ENCODE measurements at regions not wholly inside any gene's neighbourhood (a gene's known extent, or its start where the extent isn't known, plus 50 kb on each side); places are given as distances from the start of the nearest gene placed in this dataset.

DNA sequence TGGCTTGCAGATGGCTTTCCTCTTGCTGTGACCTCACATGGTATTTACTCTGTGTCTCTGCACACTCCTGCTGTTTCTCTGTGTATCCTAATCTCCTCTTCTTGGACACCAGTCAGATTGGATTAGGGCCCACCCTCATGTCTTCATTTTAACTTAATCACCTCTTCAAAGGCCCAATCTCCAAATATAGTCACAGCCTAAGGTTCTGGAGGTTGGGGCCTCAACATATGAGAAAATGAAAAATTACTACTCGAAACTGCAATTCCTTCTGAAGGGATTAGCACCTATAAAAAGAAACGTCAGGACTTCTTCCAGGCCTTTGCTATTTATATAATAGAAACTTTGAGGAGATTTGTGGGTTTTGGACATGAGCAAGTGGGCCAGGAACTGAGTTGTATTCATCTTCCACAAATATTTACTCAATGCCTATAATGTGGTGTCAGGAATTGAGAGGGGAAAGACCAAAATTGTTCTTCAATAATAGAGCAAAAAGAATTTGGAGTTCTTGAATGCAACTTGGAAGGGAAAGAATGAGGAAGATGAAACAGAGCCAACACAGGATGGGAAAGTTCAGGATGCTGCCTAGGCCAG is 270.0 kb upstream of the FN1 start:
- no peak for ATAC-seq
- H3K4me3 Mint-ChIP-seq: no peak overlapping the region

DNA sequence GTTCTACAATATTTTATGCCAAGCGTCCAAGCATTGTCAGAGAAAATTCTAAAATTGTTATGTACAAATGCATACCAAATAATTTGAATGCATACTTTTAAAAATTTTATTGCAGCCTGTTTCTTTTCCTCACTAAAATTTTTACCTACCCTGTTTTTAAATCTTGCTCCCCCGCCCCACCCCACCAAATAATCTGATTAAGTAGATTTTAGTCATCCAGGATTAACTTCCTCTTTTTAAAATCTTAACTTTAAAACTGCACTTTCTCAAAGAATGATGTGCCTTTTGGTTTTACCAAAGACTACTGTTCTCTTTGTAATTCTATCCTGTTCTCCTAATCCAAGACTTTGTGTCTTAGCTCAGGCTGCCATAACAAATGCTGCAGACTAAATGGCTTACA is 269.4 kb upstream of the FN1 start:
- no peak overlapping the region for H3K4me3 Mint-ChIP-seq
- no peaks in the 10 kb centered on the region for H3K36me3 Mint-ChIP-seq
- peaks cover 5% of the 10 kb centered on the region for H3K9me3 Mint-ChIP-seq
- ATAC-seq (no peak), DNase-seq (ENCODE audit: low spot score) (no peak)
- 0 out of 2 replicates have a peak, but pooled peaks cover 3% of the 10 kb centered on the region for H3K4me1 Mint-ChIP-seq
- ChIA-PET POLR2A (no interaction called here), CTCF (no interaction called here)
- H3K27ac Mint-ChIP-seq: no peak overlapping the region
- TF ChIP-seq NFYB (CRISPR knock-in tag; conservative IDR thresholded peaks at IDR 0.05; ENCODE audit: low read depth) (no peak), RELA (CRISPR knock-in tag; IDR thresholded peaks at IDR 0.05; ENCODE audit: borderline replicate concordance) (no peak), MXD4 (CRISPR knock-in tag; IDR thresholded peaks at IDR 0.05; ENCODE audit: borderline replicate concordance) (no peak), FOXP1 (CRISPR knock-in tag; IDR thresholded peaks at IDR 0.05; ENCODE audit: borderline replicate concordance) (no peak)
- TF ChIP-seq, protein P1, sequence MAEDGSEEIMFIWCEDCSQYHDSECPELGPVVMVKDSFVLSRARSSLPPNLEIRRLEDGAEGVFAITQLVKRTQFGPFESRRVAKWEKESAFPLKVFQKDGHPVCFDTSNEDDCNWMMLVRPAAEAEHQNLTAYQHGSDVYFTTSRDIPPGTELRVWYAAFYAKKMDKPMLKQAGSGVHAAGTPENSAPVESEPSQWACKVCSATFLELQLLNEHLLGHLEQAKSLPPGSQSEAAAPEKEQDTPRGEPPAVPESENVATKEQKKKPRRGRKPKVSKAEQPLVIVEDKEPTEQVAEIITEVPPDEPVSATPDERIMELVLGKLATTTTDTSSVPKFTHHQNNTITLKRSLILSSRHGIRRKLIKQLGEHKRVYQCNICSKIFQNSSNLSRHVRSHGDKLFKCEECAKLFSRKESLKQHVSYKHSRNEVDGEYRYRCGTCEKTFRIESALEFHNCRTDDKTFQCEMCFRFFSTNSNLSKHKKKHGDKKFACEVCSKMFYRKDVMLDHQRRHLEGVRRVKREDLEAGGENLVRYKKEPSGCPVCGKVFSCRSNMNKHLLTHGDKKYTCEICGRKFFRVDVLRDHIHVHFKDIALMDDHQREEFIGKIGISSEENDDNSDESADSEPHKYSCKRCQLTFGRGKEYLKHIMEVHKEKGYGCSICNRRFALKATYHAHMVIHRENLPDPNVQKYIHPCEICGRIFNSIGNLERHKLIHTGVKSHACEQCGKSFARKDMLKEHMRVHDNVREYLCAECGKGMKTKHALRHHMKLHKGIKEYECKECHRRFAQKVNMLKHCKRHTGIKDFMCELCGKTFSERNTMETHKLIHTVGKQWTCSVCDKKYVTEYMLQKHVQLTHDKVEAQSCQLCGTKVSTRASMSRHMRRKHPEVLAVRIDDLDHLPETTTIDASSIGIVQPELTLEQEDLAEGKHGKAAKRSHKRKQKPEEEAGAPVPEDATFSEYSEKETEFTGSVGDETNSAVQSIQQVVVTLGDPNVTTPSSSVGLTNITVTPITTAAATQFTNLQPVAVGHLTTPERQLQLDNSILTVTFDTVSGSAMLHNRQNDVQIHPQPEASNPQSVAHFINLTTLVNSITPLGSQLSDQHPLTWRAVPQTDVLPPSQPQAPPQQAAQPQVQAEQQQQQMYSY (CRISPR knock-in tag; IDR thresholded peaks at IDR 0.05): no peak
- TF ChIP-seq, protein P2, sequence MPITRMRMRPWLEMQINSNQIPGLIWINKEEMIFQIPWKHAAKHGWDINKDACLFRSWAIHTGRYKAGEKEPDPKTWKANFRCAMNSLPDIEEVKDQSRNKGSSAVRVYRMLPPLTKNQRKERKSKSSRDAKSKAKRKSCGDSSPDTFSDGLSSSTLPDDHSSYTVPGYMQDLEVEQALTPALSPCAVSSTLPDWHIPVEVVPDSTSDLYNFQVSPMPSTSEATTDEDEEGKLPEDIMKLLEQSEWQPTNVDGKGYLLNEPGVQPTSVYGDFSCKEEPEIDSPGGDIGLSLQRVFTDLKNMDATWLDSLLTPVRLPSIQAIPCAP (CRISPR knock-in tag; IDR thresholded peaks at IDR 0.05): no peak
- TF ChIP-seq, protein P3, sequence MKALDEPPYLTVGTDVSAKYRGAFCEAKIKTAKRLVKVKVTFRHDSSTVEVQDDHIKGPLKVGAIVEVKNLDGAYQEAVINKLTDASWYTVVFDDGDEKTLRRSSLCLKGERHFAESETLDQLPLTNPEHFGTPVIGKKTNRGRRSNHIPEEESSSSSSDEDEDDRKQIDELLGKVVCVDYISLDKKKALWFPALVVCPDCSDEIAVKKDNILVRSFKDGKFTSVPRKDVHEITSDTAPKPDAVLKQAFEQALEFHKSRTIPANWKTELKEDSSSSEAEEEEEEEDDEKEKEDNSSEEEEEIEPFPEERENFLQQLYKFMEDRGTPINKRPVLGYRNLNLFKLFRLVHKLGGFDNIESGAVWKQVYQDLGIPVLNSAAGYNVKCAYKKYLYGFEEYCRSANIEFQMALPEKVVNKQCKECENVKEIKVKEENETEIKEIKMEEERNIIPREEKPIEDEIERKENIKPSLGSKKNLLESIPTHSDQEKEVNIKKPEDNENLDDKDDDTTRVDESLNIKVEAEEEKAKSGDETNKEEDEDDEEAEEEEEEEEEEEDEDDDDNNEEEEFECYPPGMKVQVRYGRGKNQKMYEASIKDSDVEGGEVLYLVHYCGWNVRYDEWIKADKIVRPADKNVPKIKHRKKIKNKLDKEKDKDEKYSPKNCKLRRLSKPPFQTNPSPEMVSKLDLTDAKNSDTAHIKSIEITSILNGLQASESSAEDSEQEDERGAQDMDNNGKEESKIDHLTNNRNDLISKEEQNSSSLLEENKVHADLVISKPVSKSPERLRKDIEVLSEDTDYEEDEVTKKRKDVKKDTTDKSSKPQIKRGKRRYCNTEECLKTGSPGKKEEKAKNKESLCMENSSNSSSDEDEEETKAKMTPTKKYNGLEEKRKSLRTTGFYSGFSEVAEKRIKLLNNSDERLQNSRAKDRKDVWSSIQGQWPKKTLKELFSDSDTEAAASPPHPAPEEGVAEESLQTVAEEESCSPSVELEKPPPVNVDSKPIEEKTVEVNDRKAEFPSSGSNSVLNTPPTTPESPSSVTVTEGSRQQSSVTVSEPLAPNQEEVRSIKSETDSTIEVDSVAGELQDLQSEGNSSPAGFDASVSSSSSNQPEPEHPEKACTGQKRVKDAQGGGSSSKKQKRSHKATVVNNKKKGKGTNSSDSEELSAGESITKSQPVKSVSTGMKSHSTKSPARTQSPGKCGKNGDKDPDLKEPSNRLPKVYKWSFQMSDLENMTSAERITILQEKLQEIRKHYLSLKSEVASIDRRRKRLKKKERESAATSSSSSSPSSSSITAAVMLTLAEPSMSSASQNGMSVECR (CRISPR knock-in tag; IDR thresholded peaks at IDR 0.05; ENCODE audit: borderline replicate concordance): no peak
- TF ChIP-seq, protein P4, sequence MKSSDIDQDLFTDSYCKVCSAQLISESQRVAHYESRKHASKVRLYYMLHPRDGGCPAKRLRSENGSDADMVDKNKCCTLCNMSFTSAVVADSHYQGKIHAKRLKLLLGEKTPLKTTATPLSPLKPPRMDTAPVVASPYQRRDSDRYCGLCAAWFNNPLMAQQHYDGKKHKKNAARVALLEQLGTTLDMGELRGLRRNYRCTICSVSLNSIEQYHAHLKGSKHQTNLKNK (CRISPR knock-in tag; IDR thresholded peaks at IDR 0.05): no peak
- TF ChIP-seq, protein P5, sequence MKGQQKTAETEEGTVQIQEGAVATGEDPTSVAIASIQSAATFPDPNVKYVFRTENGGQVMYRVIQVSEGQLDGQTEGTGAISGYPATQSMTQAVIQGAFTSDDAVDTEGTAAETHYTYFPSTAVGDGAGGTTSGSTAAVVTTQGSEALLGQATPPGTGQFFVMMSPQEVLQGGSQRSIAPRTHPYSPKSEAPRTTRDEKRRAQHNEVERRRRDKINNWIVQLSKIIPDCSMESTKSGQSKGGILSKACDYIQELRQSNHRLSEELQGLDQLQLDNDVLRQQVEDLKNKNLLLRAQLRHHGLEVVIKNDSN (CRISPR knock-in tag; IDR thresholded peaks at IDR 0.05): no peak
- TF ChIP-seq, protein P6, sequence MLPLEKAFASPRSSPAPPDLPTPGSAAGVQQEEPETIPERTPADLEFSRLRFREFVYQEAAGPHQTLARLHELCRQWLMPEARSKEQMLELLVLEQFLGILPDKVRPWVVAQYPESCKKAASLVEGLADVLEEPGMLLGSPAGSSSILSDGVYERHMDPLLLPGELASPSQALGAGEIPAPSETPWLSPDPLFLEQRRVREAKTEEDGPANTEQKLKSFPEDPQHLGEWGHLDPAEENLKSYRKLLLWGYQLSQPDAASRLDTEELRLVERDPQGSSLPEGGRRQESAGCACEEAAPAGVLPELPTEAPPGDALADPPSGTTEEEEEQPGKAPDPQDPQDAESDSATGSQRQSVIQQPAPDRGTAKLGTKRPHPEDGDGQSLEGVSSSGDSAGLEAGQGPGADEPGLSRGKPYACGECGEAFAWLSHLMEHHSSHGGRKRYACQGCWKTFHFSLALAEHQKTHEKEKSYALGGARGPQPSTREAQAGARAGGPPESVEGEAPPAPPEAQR (CRISPR knock-in tag; IDR thresholded peaks at IDR 0.05): no peak
- no peaks in the 10 kb centered on the region for H3K27me3 Mint-ChIP-seq (ENCODE audit: low read depth)

More for the DNA sequence above, 270.0 kb upstream of the FN1 start:
- CTCF ChIA-PET: no interaction called here
- no peak for DNase-seq (ENCODE audit: low spot score)
- H3K4me1 Mint-ChIP-seq: no peaks in the 10 kb centered on the region
- H3K9me3 Mint-ChIP-seq: peaks cover 2% of the 10 kb centered on the region
- no peaks in the 10 kb centered on the region for H3K36me3 Mint-ChIP-seq
- no peak overlapping the region for H3K27ac Mint-ChIP-seq
- POLR2A ChIA-PET: no interaction called here
- TF ChIP-seq CREM (CRISPR knock-in tag; IDR thresholded peaks at IDR 0.05): no peak
- no peak for TF ChIP-seq PRRX2 (CRISPR knock-in tag; IDR thresholded peaks at IDR 0.05)
- TF ChIP-seq ZBTB21 (CRISPR knock-in tag; IDR thresholded peaks at IDR 0.05; ENCODE audit: borderline replicate concordance): no peak
- TF ChIP-seq, protein P2 (CRISPR knock-in tag; IDR thresholded peaks at IDR 0.05): no peak
- no peak for TF ChIP-seq TEAD4 (CRISPR knock-in tag; IDR thresholded peaks at IDR 0.05)
- no peak for TF ChIP-seq CBFB (CRISPR knock-in tag; IDR thresholded peaks at IDR 0.05; ENCODE audit: low read depth)
- no peak for TF ChIP-seq JAZF1 (CRISPR knock-in tag; IDR thresholded peaks at IDR 0.05)
- no peak for TF ChIP-seq HMGA2 (CRISPR knock-in tag; IDR thresholded peaks at IDR 0.05)
- TF ChIP-seq ZNF317 (CRISPR knock-in tag; IDR thresholded peaks at IDR 0.05; ENCODE audit: borderline replicate concordance, low read depth): no peak
- TF ChIP-seq, protein P7, sequence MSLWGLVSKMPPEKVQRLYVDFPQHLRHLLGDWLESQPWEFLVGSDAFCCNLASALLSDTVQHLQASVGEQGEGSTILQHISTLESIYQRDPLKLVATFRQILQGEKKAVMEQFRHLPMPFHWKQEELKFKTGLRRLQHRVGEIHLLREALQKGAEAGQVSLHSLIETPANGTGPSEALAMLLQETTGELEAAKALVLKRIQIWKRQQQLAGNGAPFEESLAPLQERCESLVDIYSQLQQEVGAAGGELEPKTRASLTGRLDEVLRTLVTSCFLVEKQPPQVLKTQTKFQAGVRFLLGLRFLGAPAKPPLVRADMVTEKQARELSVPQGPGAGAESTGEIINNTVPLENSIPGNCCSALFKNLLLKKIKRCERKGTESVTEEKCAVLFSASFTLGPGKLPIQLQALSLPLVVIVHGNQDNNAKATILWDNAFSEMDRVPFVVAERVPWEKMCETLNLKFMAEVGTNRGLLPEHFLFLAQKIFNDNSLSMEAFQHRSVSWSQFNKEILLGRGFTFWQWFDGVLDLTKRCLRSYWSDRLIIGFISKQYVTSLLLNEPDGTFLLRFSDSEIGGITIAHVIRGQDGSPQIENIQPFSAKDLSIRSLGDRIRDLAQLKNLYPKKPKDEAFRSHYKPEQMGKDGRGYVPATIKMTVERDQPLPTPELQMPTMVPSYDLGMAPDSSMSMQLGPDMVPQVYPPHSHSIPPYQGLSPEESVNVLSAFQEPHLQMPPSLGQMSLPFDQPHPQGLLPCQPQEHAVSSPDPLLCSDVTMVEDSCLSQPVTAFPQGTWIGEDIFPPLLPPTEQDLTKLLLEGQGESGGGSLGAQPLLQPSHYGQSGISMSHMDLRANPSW (CRISPR knock-in tag; conservative IDR thresholded peaks at IDR 0.05; ENCODE audit: low read depth): no peak
- no peaks in the 10 kb centered on the region for H3K27me3 Mint-ChIP-seq (ENCODE audit: low read depth)
